HFFc6 (cell line): ENCODE measurements at regions not wholly inside any gene's neighbourhood (a gene's known extent, or its start where the extent isn't known, plus 50 kb on each side); places are given as distances from the start of the nearest gene placed in this dataset.

Experiments used
- DNase-seq: peaks from one replicate; pipeline ENCODE4 v3.0.0-alpha.2; 2018
- H3K27ac Mint-ChIP-seq: 2 replicates; pipeline ENCODE4 v1.8.0; 2020; ENCODE audit warnings: mild to moderate bottlenecking, mixed read lengths
- H3K27me3 Mint-ChIP-seq: 2 replicates; pipeline ENCODE4 v1.8.0; 2021; ENCODE audit warnings: mild to moderate bottlenecking, moderate library complexity, mixed read lengths; ENCODE audit not compliant: insufficient read depth
- H3K36me3 Mint-ChIP-seq: 2 replicates; pipeline ENCODE4 v1.8.0; 2021; ENCODE audit warnings: low read depth, mixed read lengths
- H3K4me1 Mint-ChIP-seq: 2 replicates; pipeline ENCODE4 v1.8.0; 2020; ENCODE audit warnings: low read depth, mixed read lengths
- H3K4me3 Mint-ChIP-seq: 2 replicates; pipeline ENCODE4 v1.8.0; 2020; ENCODE audit warnings: mild to moderate bottlenecking, moderate library complexity, mixed read lengths
- H3K9me3 Mint-ChIP-seq: 2 replicates; pipeline ENCODE4 v1.8.0; 2020; ENCODE audit warnings: mild to moderate bottlenecking, mixed read lengths
- CTCF ChIP-seq: fragments of 200-600 bp; sonication (generic); IDR thresholded peaks from 2 replicates; pipeline ENCODE4 v1.5.0; 2021; ENCODE audit warnings: antibody characterized with exemption, mild to moderate bottlenecking

GRCh38 chr6:167437888-167438484, 113.1 kb downstream of the TTLL2 start:
- Mint-ChIP-seq H3K36me3 (peaks cover 7% of the 10 kb centered on the region; the same call in 1 of the 2 replicates), H3K27ac (no peak overlapping the region), H3K4me1 (no peaks in the 10 kb centered on the region), H3K9me3 (peaks cover 43% of the 10 kb centered on the region), H3K4me3 (no peak overlapping the region), H3K27me3 (no peaks in the 10 kb centered on the region)
- no peak for DNase-seq
- no peak for TF ChIP-seq CTCF

GRCh38 chr6:167441715-167442206, 116.9 kb downstream of the TTLL2 start:
- TF ChIP-seq CTCF, result no peak
- H3K36me3 Mint-ChIP-seq, result peaks cover 5% of the 10 kb centered on the region; the same call in 1 of the 2 replicates
- DNase-seq, result no peak
- no peaks in the 10 kb centered on the region for H3K27me3 Mint-ChIP-seq
- H3K9me3 Mint-ChIP-seq, result peaks cover 66% of the 10 kb centered on the region
- no peak overlapping the region for H3K4me3 Mint-ChIP-seq
- H3K4me1 Mint-ChIP-seq, result no peaks in the 10 kb centered on the region
- H3K27ac Mint-ChIP-seq, result no peak overlapping the region

- DNase-seq, result no peak
- no peak for TF ChIP-seq CTCF
- H3K4me3 Mint-ChIP-seq, result no peak overlapping the region
- H3K9me3 Mint-ChIP-seq, result peaks cover 66% of the 10 kb centered on the region
- H3K27me3 Mint-ChIP-seq, result no peaks in the 10 kb centered on the region
- no peaks in the 10 kb centered on the region for H3K4me1 Mint-ChIP-seq
- no peak overlapping the region for H3K27ac Mint-ChIP-seq
- H3K36me3 Mint-ChIP-seq, result peaks cover under 1% of the 10 kb centered on the region; the same call in 1 of the 2 replicates
Measured at GRCh38 chr6:167442245-167442644, 117.4 kb downstream of the TTLL2 start.

GRCh38 chr6:167442796-167443680, 118.2 kb downstream of the TTLL2 start:
- no peak for TF ChIP-seq CTCF
- H3K4me1 Mint-ChIP-seq, result no peaks in the 10 kb centered on the region
- H3K4me3 Mint-ChIP-seq, result no peak overlapping the region
- no peaks in the 10 kb centered on the region for H3K27me3 Mint-ChIP-seq
- no peak overlapping the region for H3K27ac Mint-ChIP-seq
- no peak for DNase-seq
- no peaks in the 10 kb centered on the region; the same call in 1 of the 2 replicates for H3K36me3 Mint-ChIP-seq
- peaks cover 72% of the 10 kb centered on the region for H3K9me3 Mint-ChIP-seq

- Mint-ChIP-seq H3K4me3 (no peak overlapping the region), H3K4me1 (no peaks in the 10 kb centered on the region), H3K27ac (no peak overlapping the region), H3K9me3 (peaks cover 63% of the 10 kb centered on the region), H3K27me3 (no peaks in the 10 kb centered on the region), H3K36me3 (no peaks in the 10 kb centered on the region; the same call in 1 of the 2 replicates)
- DNase-seq, result no peak
- TF ChIP-seq CTCF, result no peak
Measured at GRCh38 chr6:167444602-167445346, 119.9 kb downstream of the TTLL2 start.
